HepG2 (cell line): ENCODE measurements at regions not wholly inside any gene's neighbourhood (a gene's known extent, or its start where the extent isn't known, plus 50 kb on each side); places are given as distances from the start of the nearest gene placed in this dataset.

ENCODE experiments used
- CC2D1A ChIP-seq: sonication (generic); formaldehyde crosslinking; IDR thresholded peaks from 2 replicates; pipeline ENCODE4 v1.8.1; 2023; ENCODE audit warnings: mild to moderate bottlenecking, missing genetic modification reagents
- CENPX ChIP-seq: sonication (generic); formaldehyde crosslinking; IDR thresholded peaks from 2 replicates; pipeline ENCODE4 v1.9.0; 2021; ENCODE audit warnings: mild to moderate bottlenecking, missing genetic modification reagents, moderate library complexity
- CTCF ChIP-seq: sonication (generic); formaldehyde crosslinking; IDR thresholded peaks from 2 replicates; pipeline ENCODE4 v1.5.0; 2020; ENCODE audit warnings: mild to moderate bottlenecking, missing genetic modification reagents, moderate library complexity
- DNMT1 ChIP-seq: sonication (generic); formaldehyde crosslinking; IDR thresholded peaks from 2 replicates; pipeline ENCODE4 v1.5.1; 2020; ENCODE audit warnings: mild to moderate bottlenecking, missing genetic modification reagents
- FOXA1 ChIP-seq, 2 experiments: fragments of 450-650 bp in 1 of 2; sonication (generic) in 1 of 2; formaldehyde crosslinking in 1 of 2; IDR thresholded peaks; 2 replicates each; pipeline versions ENCODE4 v1.4.0 to v1.6.1; 2016 to 2020; ENCODE audit warnings: missing genetic modification reagents in 1 of 2
- PRDM10 ChIP-seq: sonication (generic); formaldehyde crosslinking; IDR thresholded peaks from 2 replicates; pipeline ENCODE4 v1.4.0; 2020; ENCODE audit warnings: low read depth, missing genetic modification reagents
- SALL1 ChIP-seq: sonication (generic); formaldehyde crosslinking; IDR thresholded peaks from 2 replicates; pipeline ENCODE4 v1.8.0; 2022; ENCODE audit warnings: mild to moderate bottlenecking, missing genetic modification reagents
- THAP7 ChIP-seq: sonication (generic); formaldehyde crosslinking; IDR thresholded peaks from 2 replicates; pipeline ENCODE4 v1.8.1; 2023; ENCODE audit warnings: mild to moderate bottlenecking, missing genetic modification reagents
- YY1 ChIP-seq: IDR thresholded peaks from 2 replicates; pipeline ENCODE4 v1.6.1; 2011; ENCODE audit warnings: low read length, low read depth, moderate library complexity, mild to moderate bottlenecking; ENCODE audit not compliant: insufficient read depth, insufficient replicate concordance
- ZBTB10 ChIP-seq: sonication (generic); formaldehyde crosslinking; IDR thresholded peaks from 2 replicates; pipeline ENCODE4 v1.4.0; 2020; ENCODE audit warnings: missing genetic modification reagents, borderline replicate concordance
- ZNF576 ChIP-seq: sonication (generic); formaldehyde crosslinking; IDR thresholded peaks from 2 replicates; pipeline ENCODE4 v1.4.0; 2020; ENCODE audit warnings: mild to moderate bottlenecking, missing genetic modification reagents

GRCh38 chr2:143899987-143900386, 619.9 kb downstream of the ZEB2 start:
- TF ChIP-seq SALL1 (CRISPR knock-in tag) (no peak), CENPX (no peak), CC2D1A (CRISPR knock-in tag) (no peak), ZBTB10 (CRISPR knock-in tag) (no peak), PRDM10 (CRISPR knock-in tag) (no peak), CTCF (CRISPR knock-in tag) (no peak), FOXA1 (IDR thresholded peaks at IDR 0.05) (no peak), FOXA1 (CRISPR knock-in tag; IDR thresholded peaks at IDR 0.05) (no peak), DNMT1 (CRISPR knock-in tag) (no peak), ZNF576 (CRISPR knock-in tag) (no peak), YY1 (no peak), THAP7 (CRISPR knock-in tag) (no peak)
